C4-2B (cell line): ENCODE measurements at regions not wholly inside any gene's neighbourhood (a gene's known extent, or its start where the extent isn't known, plus 50 kb on each side); places are given as distances from the start of the nearest gene placed in this dataset.

Experiments
- H3K27ac ChIP-seq: fragments of 450-650 bp; 2 replicates; pipeline ENCODE4 v1.5.1; 2017
- ZFX ChIP-seq: fragments of 450-650 bp; IDR thresholded peaks from 2 replicates; pipeline ENCODE4 v1.6.1; 2017
- TF ChIP-seq, protein P1 (sequence below): fragments of 450-650 bp; conservative IDR thresholded peaks from 2 replicates; pipeline ENCODE4 v1.5.1; 2017; ENCODE audit warnings: mild to moderate bottlenecking

GRCh38 chr2:108115868-108116267 lies 123.9 kb upstream of the SULT1C3 start:
- no peak overlapping the region for H3K27ac ChIP-seq
- TF ChIP-seq, protein P1, sequence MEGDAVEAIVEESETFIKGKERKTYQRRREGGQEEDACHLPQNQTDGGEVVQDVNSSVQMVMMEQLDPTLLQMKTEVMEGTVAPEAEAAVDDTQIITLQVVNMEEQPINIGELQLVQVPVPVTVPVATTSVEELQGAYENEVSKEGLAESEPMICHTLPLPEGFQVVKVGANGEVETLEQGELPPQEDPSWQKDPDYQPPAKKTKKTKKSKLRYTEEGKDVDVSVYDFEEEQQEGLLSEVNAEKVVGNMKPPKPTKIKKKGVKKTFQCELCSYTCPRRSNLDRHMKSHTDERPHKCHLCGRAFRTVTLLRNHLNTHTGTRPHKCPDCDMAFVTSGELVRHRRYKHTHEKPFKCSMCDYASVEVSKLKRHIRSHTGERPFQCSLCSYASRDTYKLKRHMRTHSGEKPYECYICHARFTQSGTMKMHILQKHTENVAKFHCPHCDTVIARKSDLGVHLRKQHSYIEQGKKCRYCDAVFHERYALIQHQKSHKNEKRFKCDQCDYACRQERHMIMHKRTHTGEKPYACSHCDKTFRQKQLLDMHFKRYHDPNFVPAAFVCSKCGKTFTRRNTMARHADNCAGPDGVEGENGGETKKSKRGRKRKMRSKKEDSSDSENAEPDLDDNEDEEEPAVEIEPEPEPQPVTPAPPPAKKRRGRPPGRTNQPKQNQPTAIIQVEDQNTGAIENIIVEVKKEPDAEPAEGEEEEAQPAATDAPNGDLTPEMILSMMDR: no peak
- TF ChIP-seq ZFX: no peak

DNA sequence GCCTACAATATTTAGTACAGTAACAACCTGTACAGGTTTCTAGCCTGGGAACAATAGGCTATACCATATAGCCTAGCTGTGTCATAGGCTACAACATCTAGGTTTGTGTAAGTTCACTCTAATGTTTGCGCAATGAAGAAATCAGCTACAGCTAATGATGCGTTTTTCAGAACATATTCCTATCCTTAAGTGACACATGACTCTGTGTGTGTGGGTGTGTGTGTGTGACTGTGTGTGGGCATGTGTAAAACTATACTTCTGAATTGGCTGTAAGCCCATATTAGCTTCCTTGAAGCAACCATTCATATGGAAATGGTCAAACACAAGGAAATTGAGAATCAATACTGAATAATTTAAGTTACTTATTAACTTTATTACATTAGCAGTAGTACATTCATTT lies 120.8 kb upstream of the SULT1C3 start:
- TF ChIP-seq ZFX: no peak
- TF ChIP-seq, protein P1: no peak
- no peak overlapping the region for H3K27ac ChIP-seq

DNA sequence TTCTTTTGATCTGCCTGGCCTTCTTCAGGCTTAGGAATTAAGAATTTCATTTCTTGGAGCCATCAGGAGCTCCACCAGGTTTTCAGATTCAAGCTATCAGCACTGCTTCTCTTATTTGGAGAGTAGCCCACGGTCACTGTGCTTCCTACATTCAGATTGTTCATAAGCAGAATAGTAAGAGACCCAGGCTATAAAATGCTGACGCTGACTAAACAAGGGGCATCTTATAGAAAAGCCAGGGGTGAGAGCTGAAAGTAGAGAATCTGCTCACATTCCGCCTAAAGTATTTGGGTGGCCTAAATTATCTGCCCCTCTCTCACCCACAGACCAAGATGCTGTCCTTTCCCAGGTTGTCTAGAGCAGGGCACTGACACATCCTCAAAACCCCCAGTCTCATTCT lies 120.3 kb upstream of the SULT1C3 start:
- TF ChIP-seq, protein P1: no peak
- no peak for TF ChIP-seq ZFX
- no peak overlapping the region for H3K27ac ChIP-seq

GRCh38 chr2:108124736-108125495 lies 114.9 kb upstream of the SULT1C3 start:
- TF ChIP-seq, protein P1: no peak
- TF ChIP-seq ZFX: no peak

DNA sequence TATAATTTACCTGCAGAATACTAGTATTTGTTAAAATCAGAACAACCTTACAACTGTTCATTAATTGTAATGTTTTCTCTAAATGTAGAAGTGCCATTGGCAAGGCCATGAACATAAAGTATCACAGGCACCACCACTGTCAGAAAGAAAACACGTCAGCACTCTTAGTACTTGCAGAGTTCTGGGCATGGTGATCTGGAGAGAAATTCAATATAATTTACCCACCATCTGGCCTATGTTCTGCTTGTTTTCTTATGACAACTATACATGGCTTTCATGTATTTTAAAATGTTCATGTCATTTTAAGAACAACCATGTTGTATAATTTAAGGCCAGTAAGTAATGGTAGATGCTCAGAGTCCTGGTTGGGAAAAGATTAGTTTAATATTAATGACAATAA lies 114.2 kb upstream of the SULT1C3 start:
- TF ChIP-seq, protein P1: no peak
- no peak for TF ChIP-seq ZFX
- no peak overlapping the region for H3K27ac ChIP-seq

More at GRCh38 chr2:108124736-108125495, 114.9 kb upstream of the SULT1C3 start:
- H3K27ac ChIP-seq: no peak overlapping the region

GRCh38 chr2:108128249-108128648 lies 111.5 kb upstream of the SULT1C3 start:
- H3K27ac ChIP-seq: no peak overlapping the region
- no peak for TF ChIP-seq ZFX
- TF ChIP-seq, protein P1: no peak

- TF ChIP-seq, protein P1: no peak
- no peak for TF ChIP-seq ZFX
- no peak overlapping the region for H3K27ac ChIP-seq
Observed at GRCh38 chr2:108129636-108130035, 110.1 kb upstream of the SULT1C3 start.
